Panc1 (cell line): ENCODE measurements at regions not wholly inside any gene's neighbourhood (a gene's known extent, or its start where the extent isn't known, plus 50 kb on each side); places are given as distances from the start of the nearest gene placed in this dataset.

ENCODE experiments used
- ATAC-seq: fragments of 200-7000 bp; cut with Tn5 transposase; 2 replicates; pipeline ENCODE4 v1.9.1; 2020; ENCODE audit warnings: mild to moderate bottlenecking, moderate library complexity
- BruUV-seq: library from RNA; stranded (reverse); fragments of 400-500 nt; replicated peaks from 2 replicates; lab custom pipeline; 2021; lab: Mats Ljungman, UMichigan
- CTCF ChIA-PET: fragments of 300-600 bp; sonication (Branson Sonifier 250); formaldehyde crosslinking; loops from one replicate; lab custom pipeline; 2022; ENCODE audit warnings: antibody characterized with exemption; lab: Charles Lee
- POLR2A ChIA-PET: fragments of 300-600 bp; sonication (Branson Sonifier 250); formaldehyde crosslinking; loops from one replicate; lab custom pipeline; 2022; ENCODE audit warnings: antibody characterized with exemption; lab: Charles Lee
- DNase-seq: peaks from one replicate; pipeline ENCODE4 v3.0.0-alpha.2; 2010; ENCODE audit warnings: low read depth, low spot score
- H3K27ac ChIP-seq: 2 replicates; pipeline ENCODE4 v1.5.1; 2011; ENCODE audit warnings: mild to moderate bottlenecking, low read length, inconsistent platforms
- H3K27me3 ChIP-seq: fragments of 200-500 bp; sonication (Bioruptor generic); 2 replicates; pipeline ENCODE4 v1.6.0; 2014; ENCODE audit warnings: low read length, inconsistent platforms; ENCODE audit not compliant: control insufficient read depth, insufficient read depth
- H3K36me3 ChIP-seq: fragments of 200-500 bp; sonication (Bioruptor generic); 2 replicates; pipeline ENCODE4 v1.5.1; 2014; ENCODE audit warnings: inconsistent platforms, mild to moderate bottlenecking, low read length, moderate library complexity; ENCODE audit not compliant: control insufficient read depth, insufficient read depth
- H3K4me1 ChIP-seq: 2 replicates; pipeline ENCODE4 v1.5.1; 2011; ENCODE audit warnings: inconsistent platforms, mild to moderate bottlenecking, low read length, moderate library complexity; ENCODE audit not compliant: control insufficient read depth, insufficient read depth
- H3K4me3 ChIP-seq, 2 experiments: 2 replicates each; pipeline ENCODE4 v1.5.1; 2011 to 2012; ENCODE audit warnings: low read depth in 2 of 2, low read length in 2 of 2, mild to moderate bottlenecking in 2 of 2, inconsistent platforms in 1 of 2, moderate library complexity in 1 of 2
- H3K9me3 ChIP-seq: fragments of 200-500 bp; sonication (Bioruptor generic); 2 replicates; pipeline ENCODE4 v1.5.1; 2014; ENCODE audit warnings: low read depth, mild to moderate bottlenecking, inconsistent platforms, low read length, moderate library complexity; ENCODE audit not compliant: control insufficient read depth, insufficient read depth
- CTCF ChIP-seq: fragments of 450-650 bp; IDR thresholded peaks from 2 replicates; pipeline ENCODE4 v1.5.1; 2017; ENCODE audit warnings: mild to moderate bottlenecking
- POLR2AphosphoS5 ChIP-seq: IDR thresholded peaks from 2 replicates; pipeline ENCODE4 v1.6.1; 2012; ENCODE audit warnings: mild to moderate bottlenecking, low read depth, low read length, moderate library complexity
- REST ChIP-seq, 2 experiments: IDR thresholded peaks; 2 replicates each; pipeline ENCODE4 v1.6.1; 2011 to 2012; ENCODE audit warnings: low read depth in 2 of 2, control low read depth in 1 of 2, low read length in 1 of 2, mild to moderate bottlenecking in 1 of 2, moderate library complexity in 1 of 2; ENCODE audit not compliant: insufficient read depth in 1 of 2
- SIN3A ChIP-seq: IDR thresholded peaks from 2 replicates; pipeline ENCODE4 v1.6.1; 2012; ENCODE audit warnings: low read depth, mild to moderate bottlenecking, low read length, moderate library complexity, borderline replicate concordance; ENCODE audit not compliant: insufficient read depth
- TCF7L2 ChIP-seq: IDR thresholded peaks from 2 replicates; pipeline ENCODE4 v1.6.1; 2011; ENCODE audit warnings: mild to moderate bottlenecking, low read depth, low read length, inconsistent platforms
- in situ Hi-C: cut with HindIII; loops from 2 replicates; pipeline ENCODE4 v1.10.0; 2016; ENCODE audit warnings: low sequenced_read_pairs, low pct_unique_long_range_greater_than_20kb
- intact Hi-C: fragments of 100-400 bp; cut with micrococcal nuclease; formaldehyde crosslinking; loops from one replicate; pipeline ENCODE4 v1.10.0; 2022; ENCODE audit not compliant: unreplicated experiment

- intact Hi-C loops: no loop called here
- no peak overlapping the region for H3K4me3 ChIP-seq
- H3K27ac ChIP-seq: no peak overlapping the region
- TF ChIP-seq SIN3A (no peak), POLR2AphosphoS5 (no peak), TCF7L2 (no peak), CTCF (no peak), REST (IDR thresholded peaks at IDR 0.05; ENCODE audit: insufficient read depth in 1 of 2, low read depth in 2 of 2, low read length in 1 of 2) (no peak)
- BruUV-seq: no TSS peak
- no peaks in the 10 kb centered on the region for H3K27me3 ChIP-seq
- ATAC-seq: no peak
- no peak for DNase-seq
- no peaks in the 10 kb centered on the region for H3K9me3 ChIP-seq
- in situ Hi-C loops: no loop called here
- no peaks in the 10 kb centered on the region for H3K4me1 ChIP-seq
- no peaks in the 10 kb centered on the region for H3K36me3 ChIP-seq
- ChIA-PET CTCF (no interaction called here), POLR2A (no interaction called here)
These were observed 262.7 kb downstream of the DHX15 start for GRCh38 chr4:24321616-24322015.

- ChIA-PET CTCF (no interaction called here), POLR2A (no interaction called here)
- H3K27ac ChIP-seq: no peak overlapping the region
- BruUV-seq: no TSS peak
- in situ Hi-C loops (no loop called here), intact Hi-C loops (no loop called here)
- TF ChIP-seq SIN3A (no peak), REST (IDR thresholded peaks at IDR 0.05; ENCODE audit: insufficient read depth in 1 of 2, low read depth in 2 of 2, low read length in 1 of 2) (no peak), CTCF (no peak)
- DNase-seq (no peak), ATAC-seq (no peak)
- no peak overlapping the region for H3K4me3 ChIP-seq
- no peaks in the 10 kb centered on the region for H3K9me3 ChIP-seq
- no peaks in the 10 kb centered on the region for H3K4me1 ChIP-seq
- no peaks in the 10 kb centered on the region for H3K27me3 ChIP-seq
- H3K36me3 ChIP-seq: no peaks in the 10 kb centered on the region
These were observed 263.2 kb downstream of the DHX15 start for GRCh38 chr4:24321131-24321530.
